ENCODE measurements at regions not wholly inside any gene's neighbourhood (a gene's known extent, or its start where the extent isn't known, plus 50 kb on each side); places are given as distances from the start of the nearest gene placed in this dataset.

GRCh38 chr1:70842562-70842961 is 205.1 kb downstream of the PTGER3 start:
- DNase-seq (ENCODE audit: insufficient read length, low spot score, missing footprints) = no peak
- Histone ChIP-seq H3K4me1 (ENCODE audit: insufficient read depth, low read length) (no peaks in the 10 kb centered on the region), H3K4me3 (ENCODE audit: insufficient read depth, low read length) (no peak overlapping the region), H3K9me3 (ENCODE audit: low read depth, low read length) (no peaks in the 10 kb centered on the region), H3K27ac (ENCODE audit: low read depth, low read length) (no peak overlapping the region), H2AFZ (ENCODE audit: low read length) (no peak overlapping the region), H4K20me1 (ENCODE audit: insufficient read depth, low read length) (no peaks in the 10 kb centered on the region), H3K27me3 (ENCODE audit: insufficient read depth, low read length) (no peaks in the 10 kb centered on the region), H3K36me3 (ENCODE audit: insufficient read depth, low read length) (no peaks in the 10 kb centered on the region), H3K4me2 (ENCODE audit: insufficient read depth, low read length) (no peak overlapping the region), H3K79me2 (ENCODE audit: insufficient read depth, low read length) (no peaks in the 10 kb centered on the region)
- no peak for TF ChIP-seq CTCF (IDR thresholded peaks at IDR 0.05; ENCODE audit: extremely low read depth, low read depth, low read length)

DNA sequence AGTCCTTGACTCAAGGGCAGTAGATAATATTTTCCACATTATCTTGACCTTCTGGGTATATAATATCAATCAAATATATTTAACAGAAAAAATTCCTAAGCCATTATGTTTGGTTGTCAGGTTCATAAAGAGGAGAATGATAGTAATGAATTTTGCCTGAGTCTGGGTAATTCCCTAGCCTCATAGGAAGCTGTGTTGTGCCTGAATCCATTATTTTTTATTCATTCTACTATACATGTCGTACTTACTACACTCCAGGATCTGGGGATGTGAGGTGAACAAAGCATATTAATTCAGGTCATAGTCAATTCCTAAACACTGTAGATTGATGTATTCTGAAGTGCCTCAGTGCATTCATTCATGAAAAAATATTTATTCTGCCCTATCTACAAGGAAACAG is 204.2 kb downstream of the PTGER3 start:
- Histone ChIP-seq H3K36me3 (ENCODE audit: insufficient read depth, low read length) (no peaks in the 10 kb centered on the region), H3K27me3 (ENCODE audit: insufficient read depth, low read length) (no peaks in the 10 kb centered on the region), H3K79me2 (ENCODE audit: insufficient read depth, low read length) (no peaks in the 10 kb centered on the region), H3K4me1 (ENCODE audit: insufficient read depth, low read length) (no peaks in the 10 kb centered on the region), H4K20me1 (ENCODE audit: insufficient read depth, low read length) (no peaks in the 10 kb centered on the region), H2AFZ (ENCODE audit: low read length) (no peak overlapping the region), H3K4me3 (ENCODE audit: insufficient read depth, low read length) (no peak overlapping the region), H3K4me2 (ENCODE audit: insufficient read depth, low read length) (no peak overlapping the region), H3K27ac (ENCODE audit: low read depth, low read length) (no peak overlapping the region), H3K9me3 (ENCODE audit: low read depth, low read length) (no peaks in the 10 kb centered on the region)
- DNase-seq (ENCODE audit: insufficient read length, low spot score, missing footprints) = no peak
- no peak for TF ChIP-seq CTCF (IDR thresholded peaks at IDR 0.05; ENCODE audit: extremely low read depth, low read depth, low read length)

GRCh38 chr1:70847013-70847412 is 200.6 kb downstream of the PTGER3 start:
- H3K79me2 ChIP-seq (ENCODE audit: insufficient read depth, low read length) = no peaks in the 10 kb centered on the region
- no peak for DNase-seq (ENCODE audit: insufficient read length, low spot score, missing footprints)
- no peaks in the 10 kb centered on the region for H3K4me1 ChIP-seq (ENCODE audit: insufficient read depth, low read length)

GRCh38 chr1:70855203-70855602 is 192.4 kb downstream of the PTGER3 start:
- H3K27ac ChIP-seq (ENCODE audit: low read depth, low read length) = no peak overlapping the region
- H3K9me3 ChIP-seq (ENCODE audit: low read depth, low read length) = no peaks in the 10 kb centered on the region
- DNase-seq (ENCODE audit: insufficient read length, low spot score, missing footprints) = no peak
- H3K27me3 ChIP-seq (ENCODE audit: insufficient read depth, low read length) = no peaks in the 10 kb centered on the region
- no peaks in the 10 kb centered on the region for H3K4me1 ChIP-seq (ENCODE audit: insufficient read depth, low read length)
- no peak for TF ChIP-seq CTCF (IDR thresholded peaks at IDR 0.05; ENCODE audit: extremely low read depth, low read depth, low read length)
- H3K4me3 ChIP-seq (ENCODE audit: insufficient read depth, low read length) = no peak overlapping the region
- H3K79me2 ChIP-seq (ENCODE audit: insufficient read depth, low read length) = no peaks in the 10 kb centered on the region
- no peak overlapping the region for H3K4me2 ChIP-seq (ENCODE audit: insufficient read depth, low read length)
- no peak overlapping the region for H2AFZ ChIP-seq (ENCODE audit: low read length)
- H4K20me1 ChIP-seq (ENCODE audit: insufficient read depth, low read length) = no peaks in the 10 kb centered on the region
- no peaks in the 10 kb centered on the region for H3K36me3 ChIP-seq (ENCODE audit: insufficient read depth, low read length)

More at GRCh38 chr1:70847013-70847412, 200.6 kb downstream of the PTGER3 start:
- Histone ChIP-seq H3K4me2 (ENCODE audit: insufficient read depth, low read length) (no peak overlapping the region), H3K36me3 (ENCODE audit: insufficient read depth, low read length) (no peaks in the 10 kb centered on the region), H3K4me3 (ENCODE audit: insufficient read depth, low read length) (no peak overlapping the region), H3K27me3 (ENCODE audit: insufficient read depth, low read length) (no peaks in the 10 kb centered on the region), H2AFZ (ENCODE audit: low read length) (no peak overlapping the region), H3K27ac (ENCODE audit: low read depth, low read length) (no peak overlapping the region), H3K9me3 (ENCODE audit: low read depth, low read length) (no peaks in the 10 kb centered on the region), H4K20me1 (ENCODE audit: insufficient read depth, low read length) (no peaks in the 10 kb centered on the region)
- no peak for TF ChIP-seq CTCF (IDR thresholded peaks at IDR 0.05; ENCODE audit: extremely low read depth, low read depth, low read length)

Measured in osteoblast (primary cell).